WTC11 (cell line): ENCODE measurements at regions not wholly inside any gene's neighbourhood (a gene's known extent, or its start where the extent isn't known, plus 50 kb on each side); places are given as distances from the start of the nearest gene placed in this dataset.
"Not testable (repeated sequence)": the region's sequence is repeated elsewhere in the genome, so short reads cannot be mapped to it uniquely, and the experiment has no call there.

ENCODE experiments used
- KAT7 ChIP-seq: sonication (generic); formaldehyde crosslinking; IDR thresholded peaks from 2 replicates; pipeline ENCODE4 v1.8.1; 2023; ENCODE audit warnings: missing genetic modification reagents, mild to moderate bottlenecking, borderline replicate concordance
- NFATC4 ChIP-seq: fragments of 250-450 bp; sonication (Bioruptor Pico); IDR thresholded peaks from 2 replicates; pipeline ENCODE4 v1.9.0; 2021; ENCODE audit warnings: mild to moderate bottlenecking
- NFE2L1 ChIP-seq: sonication (generic); formaldehyde crosslinking; IDR thresholded peaks from 2 replicates; pipeline ENCODE4 v1.8.1; 2023; ENCODE audit warnings: missing genetic modification reagents
- NR3C1 ChIP-seq: sonication (generic); formaldehyde crosslinking; conservative IDR thresholded peaks from 2 replicates; pipeline ENCODE4 v1.8.1; 2023; ENCODE audit warnings: low read depth, mild to moderate bottlenecking, missing genetic modification reagents
- TF ChIP-seq, protein P1 (sequence below): sonication (generic); formaldehyde crosslinking; IDR thresholded peaks from 2 replicates; pipeline ENCODE4 v1.8.0; 2022; ENCODE audit warnings: missing genetic modification reagents
- TF ChIP-seq, protein P2 (sequence below): sonication (generic); formaldehyde crosslinking; IDR thresholded peaks from 2 replicates; pipeline ENCODE4 v1.8.1; 2023; ENCODE audit warnings: mild to moderate bottlenecking, missing genetic modification reagents, moderate library complexity
- TF ChIP-seq, protein P3 (sequence below): fragments of 200-600 bp; IDR thresholded peaks from 2 replicates; pipeline ENCODE4 v1.8.0; 2022; ENCODE audit warnings: antibody characterized with exemption
- TF ChIP-seq, protein P4 (sequence below): fragments of 250-450 bp; sonication (Bioruptor Pico); IDR thresholded peaks from 2 replicates; pipeline ENCODE4 v2.1.2; 2022; ENCODE audit warnings: mild to moderate bottlenecking, moderate library complexity

DNA sequence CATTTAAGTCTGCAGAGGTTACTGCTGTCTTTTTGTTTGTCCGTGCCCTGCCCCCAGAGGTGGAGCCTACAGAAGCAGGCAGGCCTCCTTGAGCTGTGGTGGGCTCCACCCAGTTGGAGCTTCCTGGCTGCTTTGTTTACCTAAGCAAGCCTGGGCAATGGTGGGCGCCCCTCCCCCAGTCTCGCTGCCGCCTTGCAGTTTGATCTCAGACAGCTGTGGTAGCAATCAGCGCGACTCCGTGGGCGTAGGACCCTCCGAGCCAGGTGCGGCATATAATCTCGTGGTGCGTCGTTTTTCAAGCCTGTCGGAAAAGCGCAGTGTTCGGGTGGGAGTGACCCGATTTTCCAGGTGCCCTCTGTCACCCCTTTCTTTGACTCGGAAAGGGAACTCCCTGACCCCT, 253.3 kb upstream of the PITX2 start:
- TF ChIP-seq, protein P1, sequence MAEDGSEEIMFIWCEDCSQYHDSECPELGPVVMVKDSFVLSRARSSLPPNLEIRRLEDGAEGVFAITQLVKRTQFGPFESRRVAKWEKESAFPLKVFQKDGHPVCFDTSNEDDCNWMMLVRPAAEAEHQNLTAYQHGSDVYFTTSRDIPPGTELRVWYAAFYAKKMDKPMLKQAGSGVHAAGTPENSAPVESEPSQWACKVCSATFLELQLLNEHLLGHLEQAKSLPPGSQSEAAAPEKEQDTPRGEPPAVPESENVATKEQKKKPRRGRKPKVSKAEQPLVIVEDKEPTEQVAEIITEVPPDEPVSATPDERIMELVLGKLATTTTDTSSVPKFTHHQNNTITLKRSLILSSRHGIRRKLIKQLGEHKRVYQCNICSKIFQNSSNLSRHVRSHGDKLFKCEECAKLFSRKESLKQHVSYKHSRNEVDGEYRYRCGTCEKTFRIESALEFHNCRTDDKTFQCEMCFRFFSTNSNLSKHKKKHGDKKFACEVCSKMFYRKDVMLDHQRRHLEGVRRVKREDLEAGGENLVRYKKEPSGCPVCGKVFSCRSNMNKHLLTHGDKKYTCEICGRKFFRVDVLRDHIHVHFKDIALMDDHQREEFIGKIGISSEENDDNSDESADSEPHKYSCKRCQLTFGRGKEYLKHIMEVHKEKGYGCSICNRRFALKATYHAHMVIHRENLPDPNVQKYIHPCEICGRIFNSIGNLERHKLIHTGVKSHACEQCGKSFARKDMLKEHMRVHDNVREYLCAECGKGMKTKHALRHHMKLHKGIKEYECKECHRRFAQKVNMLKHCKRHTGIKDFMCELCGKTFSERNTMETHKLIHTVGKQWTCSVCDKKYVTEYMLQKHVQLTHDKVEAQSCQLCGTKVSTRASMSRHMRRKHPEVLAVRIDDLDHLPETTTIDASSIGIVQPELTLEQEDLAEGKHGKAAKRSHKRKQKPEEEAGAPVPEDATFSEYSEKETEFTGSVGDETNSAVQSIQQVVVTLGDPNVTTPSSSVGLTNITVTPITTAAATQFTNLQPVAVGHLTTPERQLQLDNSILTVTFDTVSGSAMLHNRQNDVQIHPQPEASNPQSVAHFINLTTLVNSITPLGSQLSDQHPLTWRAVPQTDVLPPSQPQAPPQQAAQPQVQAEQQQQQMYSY (CRISPR knock-in tag): not testable (repeated sequence)
- TF ChIP-seq NR3C1, NFE2L1, KAT7, NFATC4 (CRISPR knock-in tag): not testable (repeated sequence)
- TF ChIP-seq, protein P2, sequence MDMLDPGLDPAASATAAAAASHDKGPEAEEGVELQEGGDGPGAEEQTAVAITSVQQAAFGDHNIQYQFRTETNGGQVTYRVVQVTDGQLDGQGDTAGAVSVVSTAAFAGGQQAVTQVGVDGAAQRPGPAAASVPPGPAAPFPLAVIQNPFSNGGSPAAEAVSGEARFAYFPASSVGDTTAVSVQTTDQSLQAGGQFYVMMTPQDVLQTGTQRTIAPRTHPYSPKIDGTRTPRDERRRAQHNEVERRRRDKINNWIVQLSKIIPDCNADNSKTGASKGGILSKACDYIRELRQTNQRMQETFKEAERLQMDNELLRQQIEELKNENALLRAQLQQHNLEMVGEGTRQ: not testable (repeated sequence)
- TF ChIP-seq, protein P3, sequence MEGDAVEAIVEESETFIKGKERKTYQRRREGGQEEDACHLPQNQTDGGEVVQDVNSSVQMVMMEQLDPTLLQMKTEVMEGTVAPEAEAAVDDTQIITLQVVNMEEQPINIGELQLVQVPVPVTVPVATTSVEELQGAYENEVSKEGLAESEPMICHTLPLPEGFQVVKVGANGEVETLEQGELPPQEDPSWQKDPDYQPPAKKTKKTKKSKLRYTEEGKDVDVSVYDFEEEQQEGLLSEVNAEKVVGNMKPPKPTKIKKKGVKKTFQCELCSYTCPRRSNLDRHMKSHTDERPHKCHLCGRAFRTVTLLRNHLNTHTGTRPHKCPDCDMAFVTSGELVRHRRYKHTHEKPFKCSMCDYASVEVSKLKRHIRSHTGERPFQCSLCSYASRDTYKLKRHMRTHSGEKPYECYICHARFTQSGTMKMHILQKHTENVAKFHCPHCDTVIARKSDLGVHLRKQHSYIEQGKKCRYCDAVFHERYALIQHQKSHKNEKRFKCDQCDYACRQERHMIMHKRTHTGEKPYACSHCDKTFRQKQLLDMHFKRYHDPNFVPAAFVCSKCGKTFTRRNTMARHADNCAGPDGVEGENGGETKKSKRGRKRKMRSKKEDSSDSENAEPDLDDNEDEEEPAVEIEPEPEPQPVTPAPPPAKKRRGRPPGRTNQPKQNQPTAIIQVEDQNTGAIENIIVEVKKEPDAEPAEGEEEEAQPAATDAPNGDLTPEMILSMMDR: not testable (repeated sequence)
- TF ChIP-seq, protein P4, sequence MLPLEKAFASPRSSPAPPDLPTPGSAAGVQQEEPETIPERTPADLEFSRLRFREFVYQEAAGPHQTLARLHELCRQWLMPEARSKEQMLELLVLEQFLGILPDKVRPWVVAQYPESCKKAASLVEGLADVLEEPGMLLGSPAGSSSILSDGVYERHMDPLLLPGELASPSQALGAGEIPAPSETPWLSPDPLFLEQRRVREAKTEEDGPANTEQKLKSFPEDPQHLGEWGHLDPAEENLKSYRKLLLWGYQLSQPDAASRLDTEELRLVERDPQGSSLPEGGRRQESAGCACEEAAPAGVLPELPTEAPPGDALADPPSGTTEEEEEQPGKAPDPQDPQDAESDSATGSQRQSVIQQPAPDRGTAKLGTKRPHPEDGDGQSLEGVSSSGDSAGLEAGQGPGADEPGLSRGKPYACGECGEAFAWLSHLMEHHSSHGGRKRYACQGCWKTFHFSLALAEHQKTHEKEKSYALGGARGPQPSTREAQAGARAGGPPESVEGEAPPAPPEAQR (CRISPR knock-in tag): not testable (repeated sequence)
